ENCODE measurements at regions not wholly inside any gene's neighbourhood (a gene's known extent, or its start where the extent isn't known, plus 50 kb on each side); places are given as distances from the start of the nearest gene placed in this dataset.

DNA sequence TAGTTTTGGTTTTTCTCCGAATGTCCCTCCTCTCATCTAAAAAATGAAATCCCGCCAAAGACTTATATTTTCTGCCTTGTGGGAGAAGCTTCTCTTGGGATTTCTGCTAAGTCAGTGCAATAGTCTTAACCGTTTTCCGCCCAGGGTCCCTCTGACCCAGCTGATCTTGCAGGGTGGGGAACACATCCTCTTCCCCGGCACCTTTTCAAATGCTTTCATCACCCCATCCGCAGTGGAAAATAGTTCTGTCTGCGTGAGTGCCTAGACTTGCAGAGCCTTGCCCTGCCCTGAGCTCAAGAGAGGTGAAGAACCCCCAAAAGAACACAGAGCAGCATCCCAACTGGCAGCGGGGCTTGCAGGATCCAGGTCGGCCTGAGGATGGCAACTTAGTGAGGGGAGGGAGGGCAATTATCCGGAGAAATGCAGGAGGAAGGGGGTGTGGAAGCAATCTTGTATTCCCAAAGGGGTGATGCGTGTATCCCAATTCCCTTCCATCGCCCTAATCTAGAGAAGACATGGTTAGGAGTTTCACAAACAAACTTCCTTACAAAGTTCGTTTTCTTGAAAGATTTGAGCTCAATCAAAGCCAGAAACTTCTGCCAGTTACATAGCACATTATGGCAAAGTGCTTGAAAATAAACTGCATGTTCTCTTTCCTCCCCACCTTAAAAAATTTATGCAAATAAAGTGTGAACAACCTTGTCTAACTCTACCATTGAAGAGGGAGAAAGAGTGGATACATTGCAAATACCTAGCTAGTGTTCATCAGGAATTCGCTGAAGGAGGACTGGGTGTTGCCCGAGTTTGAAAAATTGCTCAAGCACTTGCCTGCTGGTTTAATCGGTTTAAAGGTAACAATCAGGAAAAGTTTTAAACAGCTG, 79.9 kb downstream of the NR2F2 start:
- H3K36me3 ChIP-seq (ENCODE audit: control insufficient read depth, low read length) = no peaks in the 10 kb centered on the region
- no peak overlapping the region for H3K4me2 ChIP-seq (ENCODE audit: low read length)
- H3F3A ChIP-seq (ENCODE audit: control insufficient read depth, insufficient read depth) = no peaks in the 10 kb centered on the region
- H3K79me2 ChIP-seq (ENCODE audit: control insufficient read depth, low read length) = no peaks in the 10 kb centered on the region
- H3K27me3 ChIP-seq (ENCODE audit: control insufficient read depth, low read length) = no peaks in the 10 kb centered on the region
- no peak overlapping the region for H3K27ac ChIP-seq (ENCODE audit: low read depth, low read length)
- no peaks in the 10 kb centered on the region for H3K9me2 ChIP-seq (replicated peaks; ENCODE audit: control insufficient read depth, low read length)
- TF ChIP-seq, protein P1, sequence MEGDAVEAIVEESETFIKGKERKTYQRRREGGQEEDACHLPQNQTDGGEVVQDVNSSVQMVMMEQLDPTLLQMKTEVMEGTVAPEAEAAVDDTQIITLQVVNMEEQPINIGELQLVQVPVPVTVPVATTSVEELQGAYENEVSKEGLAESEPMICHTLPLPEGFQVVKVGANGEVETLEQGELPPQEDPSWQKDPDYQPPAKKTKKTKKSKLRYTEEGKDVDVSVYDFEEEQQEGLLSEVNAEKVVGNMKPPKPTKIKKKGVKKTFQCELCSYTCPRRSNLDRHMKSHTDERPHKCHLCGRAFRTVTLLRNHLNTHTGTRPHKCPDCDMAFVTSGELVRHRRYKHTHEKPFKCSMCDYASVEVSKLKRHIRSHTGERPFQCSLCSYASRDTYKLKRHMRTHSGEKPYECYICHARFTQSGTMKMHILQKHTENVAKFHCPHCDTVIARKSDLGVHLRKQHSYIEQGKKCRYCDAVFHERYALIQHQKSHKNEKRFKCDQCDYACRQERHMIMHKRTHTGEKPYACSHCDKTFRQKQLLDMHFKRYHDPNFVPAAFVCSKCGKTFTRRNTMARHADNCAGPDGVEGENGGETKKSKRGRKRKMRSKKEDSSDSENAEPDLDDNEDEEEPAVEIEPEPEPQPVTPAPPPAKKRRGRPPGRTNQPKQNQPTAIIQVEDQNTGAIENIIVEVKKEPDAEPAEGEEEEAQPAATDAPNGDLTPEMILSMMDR (IDR thresholded peaks at IDR 0.05; ENCODE audit: low read depth, low read length, poor library complexity, severe bottlenecking) = no peak
- no peak for TF ChIP-seq EZH2phosphoT487 (IDR thresholded peaks at IDR 0.05; ENCODE audit: borderline replicate concordance, low read length)
- no peak overlapping the region for H3K4me3 ChIP-seq (ENCODE audit: low read length)
- H4K20me1 ChIP-seq (ENCODE audit: control insufficient read depth, insufficient read depth, low read depth, low read length) = no peaks in the 10 kb centered on the region
- H3K4me1 ChIP-seq (ENCODE audit: control insufficient read depth, low read length) = no peaks in the 10 kb centered on the region
- no peaks in the 10 kb centered on the region for H3K9me3 ChIP-seq (ENCODE audit: control insufficient read depth, insufficient read depth, low read length)

DNA sequence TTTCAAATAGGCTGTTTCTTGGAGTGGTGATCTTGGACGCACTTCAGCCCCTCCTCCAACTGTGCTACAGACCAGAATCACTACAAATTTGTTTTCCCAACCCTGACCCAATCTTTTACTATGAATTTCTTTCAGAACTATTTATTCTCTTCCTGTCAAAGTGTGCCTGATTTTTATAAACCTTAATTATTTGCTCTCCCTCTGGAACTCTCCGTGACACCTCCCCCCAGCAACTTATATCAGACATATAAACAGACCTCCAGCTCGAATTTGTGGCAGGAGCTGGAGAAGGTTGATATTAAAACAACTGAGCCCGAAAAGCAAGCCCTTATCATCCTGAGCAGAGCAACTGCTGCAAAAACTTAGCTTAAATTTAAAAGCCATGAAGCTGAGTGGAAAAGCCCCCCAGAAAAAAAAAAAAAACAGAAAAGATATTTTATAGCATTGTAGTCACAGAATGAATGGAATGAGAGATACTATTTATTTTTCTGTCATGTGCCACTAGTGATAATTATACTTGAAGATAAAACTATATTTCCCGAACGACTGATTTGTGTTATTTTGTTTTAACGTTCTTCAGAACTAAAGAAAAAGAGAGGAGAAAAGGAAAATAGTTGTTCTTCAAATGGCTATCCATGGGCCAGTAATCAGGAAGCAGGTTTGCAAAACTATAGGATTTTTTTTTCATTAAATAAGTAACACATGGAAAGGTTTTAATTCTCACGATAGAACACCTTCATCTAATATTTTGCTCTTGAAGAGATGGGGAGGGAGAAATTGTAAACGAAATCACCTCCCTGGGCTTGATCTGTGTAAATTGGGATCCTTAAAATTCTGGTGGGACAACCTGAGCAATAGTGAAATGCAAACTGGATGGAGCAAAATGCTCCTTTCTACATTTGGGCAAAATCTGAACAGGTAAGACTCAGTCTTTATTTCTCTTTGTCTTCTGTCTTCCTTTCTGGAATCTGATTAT, 80.8 kb downstream of the NR2F2 start:
- H3K36me3 ChIP-seq (ENCODE audit: control insufficient read depth, low read length) = no peaks in the 10 kb centered on the region
- TF ChIP-seq, protein P1 (IDR thresholded peaks at IDR 0.05; ENCODE audit: low read depth, low read length, poor library complexity, severe bottlenecking) = no peak
- TF ChIP-seq EZH2phosphoT487 (IDR thresholded peaks at IDR 0.05; ENCODE audit: borderline replicate concordance, low read length) = no peak
- H3K79me2 ChIP-seq (ENCODE audit: control insufficient read depth, low read length) = no peaks in the 10 kb centered on the region
- H3F3A ChIP-seq (ENCODE audit: control insufficient read depth, insufficient read depth) = no peaks in the 10 kb centered on the region
- no peak overlapping the region for H3K4me2 ChIP-seq (ENCODE audit: low read length)
- no peak overlapping the region for H3K27ac ChIP-seq (ENCODE audit: low read depth, low read length)
- H3K9me2 ChIP-seq (replicated peaks; ENCODE audit: control insufficient read depth, low read length) = no peaks in the 10 kb centered on the region
- no peaks in the 10 kb centered on the region for H3K27me3 ChIP-seq (ENCODE audit: control insufficient read depth, low read length)
- H3K4me1 ChIP-seq (ENCODE audit: control insufficient read depth, low read length) = no peaks in the 10 kb centered on the region
- no peaks in the 10 kb centered on the region for H4K20me1 ChIP-seq (ENCODE audit: control insufficient read depth, insufficient read depth, low read depth, low read length)
- no peaks in the 10 kb centered on the region for H3K9me3 ChIP-seq (ENCODE audit: control insufficient read depth, insufficient read depth, low read length)
- no peak overlapping the region for H3K4me3 ChIP-seq (ENCODE audit: low read length)

DNA sequence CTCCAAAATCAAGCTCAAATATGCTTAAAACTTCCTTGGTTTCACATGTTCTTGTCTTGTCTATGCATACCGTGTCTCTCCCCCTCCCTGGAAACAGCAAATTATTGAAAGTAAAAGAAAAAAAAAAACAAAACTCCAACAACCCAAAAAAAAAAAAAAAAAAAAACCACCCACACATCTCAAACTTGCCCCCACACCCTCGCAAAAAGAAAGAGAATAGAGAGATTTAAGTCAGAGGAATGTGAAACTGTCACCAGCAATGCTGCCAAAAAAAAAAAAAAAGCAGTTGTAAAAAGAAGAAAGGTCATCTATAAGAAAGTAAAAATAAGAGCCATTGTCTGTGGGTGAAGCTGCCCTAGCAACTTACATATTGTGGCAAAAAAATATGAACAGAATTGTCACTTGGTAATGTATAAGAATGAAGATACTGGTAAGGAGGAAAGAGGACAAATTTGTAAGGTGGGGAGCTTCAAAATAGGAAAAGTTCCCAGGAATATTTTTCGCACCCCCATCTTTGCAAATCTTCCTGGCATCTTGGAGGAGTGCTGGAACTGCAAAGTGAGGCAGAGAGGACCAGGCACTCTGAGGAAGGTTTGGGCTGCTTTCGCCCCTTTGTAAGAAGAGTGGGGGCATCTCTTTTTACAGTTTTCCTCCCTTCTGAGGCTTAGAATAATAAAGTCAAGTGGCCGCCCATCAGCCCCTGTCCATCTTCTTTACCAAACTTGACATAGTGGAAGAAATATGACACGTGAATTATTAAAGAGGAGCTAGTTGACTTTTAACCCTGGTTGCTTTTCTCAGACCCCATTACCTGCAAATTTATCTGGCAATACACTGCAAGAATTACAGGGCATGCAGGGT, 81.8 kb downstream of the NR2F2 start:
- no peaks in the 10 kb centered on the region for H3K9me3 ChIP-seq (ENCODE audit: control insufficient read depth, insufficient read depth, low read length)
- no peak overlapping the region for H3K27ac ChIP-seq (ENCODE audit: low read depth, low read length)
- no peaks in the 10 kb centered on the region for H3K27me3 ChIP-seq (ENCODE audit: control insufficient read depth, low read length)
- no peak overlapping the region for H3K4me2 ChIP-seq (ENCODE audit: low read length)
- no peaks in the 10 kb centered on the region for H3K4me1 ChIP-seq (ENCODE audit: control insufficient read depth, low read length)
- no peaks in the 10 kb centered on the region for H4K20me1 ChIP-seq (ENCODE audit: control insufficient read depth, insufficient read depth, low read depth, low read length)
- no peaks in the 10 kb centered on the region for H3F3A ChIP-seq (ENCODE audit: control insufficient read depth, insufficient read depth)
- no peaks in the 10 kb centered on the region for H3K9me2 ChIP-seq (replicated peaks; ENCODE audit: control insufficient read depth, low read length)
- no peak for TF ChIP-seq EZH2phosphoT487 (IDR thresholded peaks at IDR 0.05; ENCODE audit: borderline replicate concordance, low read length)
- TF ChIP-seq, protein P1 (IDR thresholded peaks at IDR 0.05; ENCODE audit: low read depth, low read length, poor library complexity, severe bottlenecking) = no peak
- no peak overlapping the region for H3K4me3 ChIP-seq (ENCODE audit: low read length)
- no peaks in the 10 kb centered on the region for H3K36me3 ChIP-seq (ENCODE audit: control insufficient read depth, low read length)
- H3K79me2 ChIP-seq (ENCODE audit: control insufficient read depth, low read length) = no peaks in the 10 kb centered on the region
